ENCODE measurements at regions not wholly inside any gene's neighbourhood (a gene's known extent, or its start where the extent isn't known, plus 50 kb on each side); places are given as distances from the start of the nearest gene placed in this dataset.

DNA sequence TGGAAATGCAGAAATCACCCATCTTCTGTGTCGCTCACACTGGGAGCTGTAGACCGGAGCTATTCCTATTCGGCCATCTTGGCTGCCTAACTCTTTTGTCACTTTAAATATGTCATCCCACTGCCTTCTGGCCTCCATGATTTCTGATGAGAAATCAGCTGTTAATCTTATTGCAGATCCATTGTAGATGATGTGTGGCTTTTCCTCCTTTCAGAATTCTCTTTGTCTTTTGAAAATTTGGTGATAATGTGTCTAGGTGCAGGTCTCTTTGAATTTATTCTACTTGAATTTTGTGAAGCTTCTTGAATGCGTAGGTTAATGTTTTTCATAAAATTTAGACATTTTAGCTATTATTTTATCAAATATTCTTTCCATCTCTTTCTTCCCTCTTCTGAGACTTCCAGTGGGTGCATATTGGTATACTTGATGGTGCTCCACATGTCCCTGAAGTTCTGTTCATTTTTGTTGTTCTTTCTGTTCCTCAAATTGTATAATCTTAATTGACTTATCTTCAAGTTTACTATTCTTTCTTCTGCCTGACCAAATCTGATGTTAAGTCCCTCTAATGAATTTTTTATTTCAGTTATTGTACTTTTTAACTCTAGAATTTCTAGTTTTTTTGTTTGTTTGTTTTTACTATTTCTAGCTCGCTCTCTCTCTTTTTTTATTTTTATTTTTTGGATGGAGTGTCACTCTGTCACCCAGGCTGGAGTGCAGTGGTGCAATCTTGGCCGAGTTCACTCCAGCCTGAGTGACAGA, 90.8 kb upstream of the DLX2 start:
- TF ChIP-seq, protein P1, sequence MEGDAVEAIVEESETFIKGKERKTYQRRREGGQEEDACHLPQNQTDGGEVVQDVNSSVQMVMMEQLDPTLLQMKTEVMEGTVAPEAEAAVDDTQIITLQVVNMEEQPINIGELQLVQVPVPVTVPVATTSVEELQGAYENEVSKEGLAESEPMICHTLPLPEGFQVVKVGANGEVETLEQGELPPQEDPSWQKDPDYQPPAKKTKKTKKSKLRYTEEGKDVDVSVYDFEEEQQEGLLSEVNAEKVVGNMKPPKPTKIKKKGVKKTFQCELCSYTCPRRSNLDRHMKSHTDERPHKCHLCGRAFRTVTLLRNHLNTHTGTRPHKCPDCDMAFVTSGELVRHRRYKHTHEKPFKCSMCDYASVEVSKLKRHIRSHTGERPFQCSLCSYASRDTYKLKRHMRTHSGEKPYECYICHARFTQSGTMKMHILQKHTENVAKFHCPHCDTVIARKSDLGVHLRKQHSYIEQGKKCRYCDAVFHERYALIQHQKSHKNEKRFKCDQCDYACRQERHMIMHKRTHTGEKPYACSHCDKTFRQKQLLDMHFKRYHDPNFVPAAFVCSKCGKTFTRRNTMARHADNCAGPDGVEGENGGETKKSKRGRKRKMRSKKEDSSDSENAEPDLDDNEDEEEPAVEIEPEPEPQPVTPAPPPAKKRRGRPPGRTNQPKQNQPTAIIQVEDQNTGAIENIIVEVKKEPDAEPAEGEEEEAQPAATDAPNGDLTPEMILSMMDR (conservative IDR thresholded peaks at IDR 0.05 in 1 of 2, IDR thresholded peaks at IDR 0.05 in 1 of 2; ENCODE audit: extremely low read depth in 1 of 2, insufficient read depth in 1 of 2, low read depth in 1 of 2, low read length in 2 of 2): no peak
- no peak for TF ChIP-seq EZH2 (IDR thresholded peaks at IDR 0.05; ENCODE audit: borderline replicate concordance, low read length)
